GM12878 (cell line): ENCODE measurements at regions not wholly inside any gene's neighbourhood (a gene's known extent, or its start where the extent isn't known, plus 50 kb on each side); places are given as distances from the start of the nearest gene placed in this dataset.
A peak's percentile ranks its signal among the peaks of the same experiment; 100 is the strongest.

Experiments
- BRCA1 ChIP-seq: IDR thresholded peaks from 2 replicates; pipeline ENCODE4 v1.6.1; 2011; ENCODE audit warnings: low read depth, low read length, improper control_type of control experiment
- CTCF ChIP-seq, 3 experiments: IDR thresholded peaks in 2 of 3; conservative IDR thresholded peaks in 1 of 3; 2 replicates each; pipeline ENCODE4 v1.5.1; 2011; ENCODE audit warnings: low read depth in 3 of 3, low read length in 3 of 3, mild to moderate bottlenecking in 3 of 3, control low read depth in 2 of 3, moderate library complexity in 2 of 3, inconsistent platforms in 1 of 3, mixed read lengths in 1 of 3; ENCODE audit not compliant: control insufficient read depth in 2 of 3, insufficient read depth in 1 of 3; ENCODE audit errors: extremely low read depth in 1 of 3
- CUX1 ChIP-seq: IDR thresholded peaks from 2 replicates; pipeline ENCODE4 v1.6.1; 2012; ENCODE audit warnings: improper control_type of control experiment, low read depth, low read length; ENCODE audit not compliant: insufficient replicate concordance
- DPF2 ChIP-seq: fragments of 450-650 bp; IDR thresholded peaks from 2 replicates; pipeline ENCODE4 v1.6.1; 2017; ENCODE audit warnings: mild to moderate bottlenecking
- NFIC ChIP-seq: IDR thresholded peaks from 2 replicates; pipeline ENCODE4 v1.6.1; 2012; ENCODE audit warnings: low read depth, mild to moderate bottlenecking, inconsistent platforms, low read length, moderate library complexity
- ZNF24 ChIP-seq: fragments of 450-650 bp; IDR thresholded peaks from 2 replicates; pipeline ENCODE4 v1.6.1; 2017; ENCODE audit warnings: antibody characterized with exemption, mild to moderate bottlenecking

- TF ChIP-seq ZNF24 (no peak), CTCF (IDR thresholded peaks at IDR 0.05 in 2 of 3, conservative IDR thresholded peaks at IDR 0.05 in 1 of 3; ENCODE audit: control insufficient read depth in 2 of 3, extremely low read depth in 1 of 3, insufficient read depth in 1 of 3, low read depth in 3 of 3, low read length in 3 of 3) (peak; percentile 33 to 53 (median 43); a peak in 5 of 6 replicates), DPF2 (no peak), CUX1 (no peak), BRCA1 (no peak), NFIC (no peak)
These were observed 318.9 kb upstream of the SYT4 start for GRCh38 chr18:43596105-43596712.
